ENCODE measurements at regions not wholly inside any gene's neighbourhood (a gene's known extent, or its start where the extent isn't known, plus 50 kb on each side); places are given as distances from the start of the nearest gene placed in this dataset.

DNA sequence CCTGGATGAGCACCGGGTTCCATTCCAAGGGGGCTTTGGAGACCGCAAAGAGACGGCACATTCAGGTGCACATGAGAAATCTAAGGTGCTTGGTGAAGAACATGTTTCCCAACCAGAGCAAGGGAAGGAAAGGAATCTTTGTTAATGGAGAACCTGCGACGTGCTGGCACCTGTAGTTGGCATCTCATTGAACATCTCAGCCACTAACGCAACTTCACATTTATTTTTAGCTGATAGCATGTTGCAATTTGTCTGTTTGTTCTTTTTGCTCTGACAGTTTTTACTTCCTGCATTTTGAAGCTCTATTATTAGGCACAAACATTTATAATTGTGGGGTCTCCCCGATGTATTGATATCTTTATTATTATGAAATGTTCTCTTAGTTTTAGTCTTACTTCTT, 316.7 kb downstream of the TCERG1L start:
- DNase-seq (ENCODE audit: low read depth in 2 of 2), result no peak

DNA sequence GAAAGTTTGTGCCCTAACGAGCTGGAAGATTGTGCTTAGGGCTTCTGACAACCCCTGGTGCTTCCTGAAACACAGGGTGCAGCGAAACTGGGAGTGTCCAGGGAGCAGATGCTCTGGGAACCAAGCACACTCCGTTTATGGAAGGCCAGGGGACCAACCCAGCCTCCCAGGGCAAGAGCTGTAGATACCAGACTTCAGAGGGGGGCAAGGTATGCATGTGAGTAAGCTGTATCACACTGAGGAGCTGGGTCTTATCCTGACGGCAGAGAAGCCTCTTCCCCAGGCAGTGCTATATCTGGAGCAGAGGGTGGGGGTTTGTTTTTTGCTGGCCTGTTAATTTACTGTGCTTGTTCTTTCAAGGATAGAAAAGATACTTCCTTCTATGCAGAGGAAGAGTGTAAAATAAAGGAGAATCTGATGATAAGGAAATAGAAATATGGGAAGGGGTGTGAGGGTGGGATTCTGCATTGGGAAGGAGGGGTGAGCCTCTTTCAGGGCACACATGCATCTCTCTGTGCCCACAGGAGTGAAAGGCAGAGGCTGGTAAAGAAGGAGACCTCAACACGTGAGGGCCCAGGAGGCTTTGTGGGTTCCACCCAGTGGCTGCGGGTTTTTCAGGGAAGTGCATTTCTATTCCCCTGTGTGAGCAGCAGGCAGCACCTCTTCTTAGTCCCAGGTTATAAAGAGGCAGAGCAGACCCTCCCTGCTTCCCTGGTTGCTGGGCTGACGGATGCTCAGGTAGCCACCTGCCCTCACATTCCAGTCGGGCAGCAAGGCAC, 314.1 kb downstream of the TCERG1L start:
- no peak for DNase-seq (ENCODE audit: low read depth in 2 of 2)

DNA sequence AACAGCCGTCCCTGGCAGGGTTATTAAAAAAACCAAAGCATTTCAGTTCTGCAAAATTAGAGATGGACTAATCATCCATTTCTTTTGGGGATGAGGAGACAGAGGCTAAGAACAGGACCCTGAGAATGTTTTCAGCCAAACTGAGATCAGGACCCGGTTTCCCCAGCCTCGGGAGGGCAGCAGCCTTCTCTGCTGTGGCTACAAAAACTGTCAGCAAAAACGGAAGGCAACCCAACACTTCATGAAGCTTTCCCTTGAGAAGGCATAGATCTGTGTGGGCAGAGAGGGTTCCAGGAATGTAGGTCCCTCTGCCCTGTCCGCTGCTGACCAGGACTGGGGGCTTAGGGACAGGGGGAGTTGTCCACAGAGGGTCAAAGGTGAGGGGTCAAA, 313.5 kb downstream of the TCERG1L start:
- DNase-seq (ENCODE audit: low read depth in 2 of 2), result no peak

DNA sequence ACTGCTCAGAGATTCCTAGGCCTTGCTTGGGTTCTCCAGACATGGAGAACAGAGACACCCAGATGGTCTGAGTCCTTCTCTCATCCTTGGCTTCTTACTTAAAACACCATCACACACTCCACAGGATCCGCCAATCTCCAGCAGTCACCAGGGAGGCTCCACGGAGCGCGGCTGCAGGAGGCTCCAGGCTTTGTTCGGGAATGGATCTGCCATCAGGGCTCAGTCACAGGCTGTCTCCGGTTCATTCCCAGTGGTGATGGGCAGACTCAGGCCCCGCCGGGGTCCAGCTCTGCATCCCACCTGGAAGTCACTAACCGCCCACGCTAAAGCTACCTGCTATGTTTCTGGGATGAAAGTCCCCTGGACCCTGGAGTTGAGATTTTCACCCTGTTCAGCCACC, 312.9 kb downstream of the TCERG1L start:
- no peak for DNase-seq (ENCODE audit: low read depth in 2 of 2)

DNA sequence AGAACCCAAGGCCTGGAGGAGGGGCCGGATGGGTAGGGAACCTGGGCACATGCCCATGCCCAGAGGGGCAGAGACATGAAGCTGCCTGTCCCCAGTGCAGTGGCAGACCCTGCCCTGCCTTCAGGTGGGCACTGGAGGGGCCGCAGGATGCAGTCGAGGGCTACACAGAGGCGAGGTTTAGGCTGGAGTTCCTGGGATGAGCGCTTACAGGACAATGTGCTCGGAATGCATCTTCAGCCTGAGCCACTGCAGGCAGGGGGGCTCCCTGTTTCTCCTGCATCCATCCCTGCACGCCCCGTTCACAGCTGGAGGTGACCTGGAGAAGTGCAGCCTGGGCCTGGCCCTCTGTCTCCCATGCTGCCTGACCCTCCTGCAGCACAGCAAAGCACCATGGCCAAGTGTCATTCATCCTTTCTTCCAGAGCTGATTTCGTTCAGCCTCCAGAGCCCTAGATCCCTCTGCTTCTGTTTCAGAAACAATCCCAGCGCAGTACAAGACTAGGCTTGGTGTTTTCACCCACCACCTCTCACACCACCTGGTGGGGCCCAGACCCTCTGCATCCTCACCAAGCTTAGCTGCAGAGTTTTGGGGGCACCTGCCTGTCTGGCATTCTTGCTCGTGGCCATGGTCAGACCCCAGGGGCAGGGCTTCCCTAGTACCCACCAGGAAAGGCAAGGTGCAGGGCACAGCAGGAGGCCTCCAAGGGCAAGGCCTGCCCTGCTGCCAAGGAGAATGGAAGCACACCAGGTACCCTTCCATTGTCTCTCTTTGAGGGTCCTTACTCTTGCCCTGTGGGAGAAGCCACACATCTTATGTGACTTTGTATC, 311.9 kb downstream of the TCERG1L start:
- no peak for DNase-seq (ENCODE audit: low read depth in 2 of 2)

DNA sequence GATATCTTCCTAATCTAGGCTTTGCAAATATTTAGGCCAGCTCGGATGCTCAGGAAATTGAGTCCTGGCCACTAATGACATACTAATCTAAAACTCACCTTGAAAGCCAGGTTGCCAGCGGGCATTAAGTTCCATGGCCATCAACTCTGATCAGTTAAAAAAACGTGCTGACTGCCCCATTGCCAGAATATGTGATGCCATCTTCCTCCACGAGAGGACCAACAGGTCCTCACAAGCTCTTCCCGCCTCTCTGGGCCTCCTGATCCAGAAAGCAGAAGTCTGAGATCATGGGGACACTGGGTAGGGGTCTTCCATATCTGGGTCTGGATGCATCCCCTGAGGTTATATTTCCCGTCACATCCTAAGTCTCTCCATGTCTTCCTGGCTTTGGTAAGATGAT, 311.3 kb downstream of the TCERG1L start:
- no peak for DNase-seq (ENCODE audit: low read depth in 2 of 2)

DNA sequence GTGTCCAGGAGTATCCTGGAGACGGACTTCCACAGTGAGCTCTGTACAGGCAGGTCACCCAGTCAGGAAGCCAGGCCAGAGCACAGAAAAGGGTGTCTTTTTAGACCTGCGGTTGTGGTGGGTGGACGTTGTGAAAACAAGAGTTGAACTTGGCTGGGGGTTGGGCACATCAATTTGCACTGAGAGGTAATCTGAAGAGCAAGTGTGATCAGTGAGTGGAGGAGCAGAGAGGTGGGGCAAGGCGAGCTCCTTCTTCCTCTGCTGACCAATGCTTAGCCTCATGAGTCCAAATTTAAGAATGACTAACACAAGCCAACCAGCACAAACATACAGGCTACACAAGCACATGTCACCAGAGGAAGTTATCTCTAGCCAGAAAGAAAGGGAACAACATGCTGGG, 310.8 kb downstream of the TCERG1L start:
- no peak for DNase-seq (ENCODE audit: low read depth in 2 of 2)

DNA sequence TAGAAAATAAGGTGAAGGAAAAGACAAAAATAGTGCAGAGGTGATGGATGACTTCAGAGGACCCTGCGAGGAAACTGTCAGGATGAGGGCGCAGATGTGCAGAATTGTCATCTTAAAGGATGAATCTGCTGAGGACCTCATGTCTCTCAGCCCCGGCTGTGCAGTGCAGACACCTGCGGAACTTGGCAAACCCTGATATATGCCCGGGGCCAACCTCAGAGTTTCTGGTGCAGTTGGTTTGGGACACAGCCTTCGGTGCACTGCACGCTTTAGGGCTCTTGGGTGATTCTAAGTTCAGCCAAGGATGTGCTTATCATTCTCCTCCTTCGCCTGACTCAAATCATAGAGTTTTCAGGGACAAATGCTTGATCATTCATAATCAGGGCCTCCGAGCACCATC, 310.1 kb downstream of the TCERG1L start:
- DNase-seq (ENCODE audit: low read depth in 2 of 2), result no peak

DNA sequence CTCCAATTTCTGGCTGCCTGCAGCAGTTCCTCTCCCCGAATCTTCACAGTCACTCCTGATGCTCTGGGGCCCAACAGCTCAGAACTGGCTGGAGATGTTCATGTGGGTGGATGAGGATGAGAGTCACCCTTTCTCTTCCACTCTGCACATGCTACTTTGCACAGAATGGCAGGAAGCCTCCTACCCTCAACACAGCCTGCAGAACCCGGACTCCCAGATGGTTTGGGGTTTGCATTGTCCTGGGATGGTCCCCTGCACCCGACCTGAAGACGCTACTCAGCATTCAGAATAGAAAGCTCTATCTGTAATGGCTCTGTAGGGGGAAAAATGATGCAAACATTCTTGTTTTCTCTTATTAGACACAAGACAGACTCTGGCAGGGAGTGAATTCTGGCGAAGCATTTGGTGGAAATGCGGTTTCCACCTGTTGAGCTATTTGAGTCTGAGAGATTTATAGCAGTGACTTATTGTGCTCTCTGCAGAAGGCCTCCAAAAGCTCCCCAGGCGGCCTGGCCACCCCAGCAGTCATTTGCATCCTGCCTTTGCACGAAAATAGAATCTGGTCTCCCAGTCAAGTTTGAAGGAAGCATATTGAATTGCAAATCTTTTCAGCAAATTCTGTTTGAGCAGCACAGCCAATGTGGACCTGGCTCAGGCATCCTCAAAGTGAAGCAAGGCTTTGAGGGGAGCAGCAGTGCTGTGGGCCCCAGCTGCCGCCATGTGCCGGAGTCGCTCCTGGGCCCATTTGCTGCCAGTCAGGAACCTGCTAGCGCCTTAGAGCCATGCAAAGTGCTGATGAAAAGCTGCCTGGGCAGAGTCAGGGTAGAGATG, 309.3 kb downstream of the TCERG1L start:
- DNase-seq (ENCODE audit: low read depth in 2 of 2), result no peak

DNA sequence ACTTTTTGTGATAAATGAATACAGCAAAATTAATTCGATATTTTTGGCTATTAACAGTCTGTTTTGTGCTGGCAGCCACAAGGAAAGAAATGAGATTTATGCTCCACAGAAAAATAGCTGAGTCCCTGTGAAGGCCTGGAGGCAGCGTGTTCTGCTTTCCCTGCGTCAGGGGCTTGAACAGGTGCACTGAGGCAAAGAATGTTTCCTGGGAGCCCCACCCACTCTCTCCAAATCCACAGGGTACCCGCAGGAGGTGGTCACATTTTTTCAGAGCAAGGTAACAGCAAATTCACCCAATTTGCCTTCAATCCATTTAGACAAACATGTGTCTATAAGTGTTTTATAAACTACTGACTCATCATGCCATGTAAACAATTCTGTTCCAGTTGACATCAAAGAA, 308.1 kb downstream of the TCERG1L start:
- DNase-seq (ENCODE audit: low read depth in 2 of 2), result no peak

DNA sequence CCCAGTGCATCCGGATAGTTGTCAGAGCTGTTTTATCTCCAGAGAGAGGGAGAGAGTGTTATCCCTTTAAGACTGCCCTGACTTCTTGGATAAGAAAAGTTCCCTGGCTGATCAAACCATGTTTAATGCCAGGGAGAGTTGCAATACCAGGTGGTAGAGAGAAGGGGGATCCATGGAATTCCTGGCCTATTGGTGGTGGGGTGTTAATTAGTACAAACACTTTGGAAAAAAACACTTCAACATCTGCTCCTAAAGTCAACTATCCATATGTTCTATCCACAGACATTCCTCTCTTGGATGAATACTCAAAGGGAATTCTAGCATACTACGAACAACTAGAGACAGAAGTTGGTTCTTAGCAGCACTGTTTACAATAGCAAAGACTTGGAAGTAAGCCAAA, 307.2 kb downstream of the TCERG1L start:
- no peak for DNase-seq (ENCODE audit: low read depth in 2 of 2)

DNA sequence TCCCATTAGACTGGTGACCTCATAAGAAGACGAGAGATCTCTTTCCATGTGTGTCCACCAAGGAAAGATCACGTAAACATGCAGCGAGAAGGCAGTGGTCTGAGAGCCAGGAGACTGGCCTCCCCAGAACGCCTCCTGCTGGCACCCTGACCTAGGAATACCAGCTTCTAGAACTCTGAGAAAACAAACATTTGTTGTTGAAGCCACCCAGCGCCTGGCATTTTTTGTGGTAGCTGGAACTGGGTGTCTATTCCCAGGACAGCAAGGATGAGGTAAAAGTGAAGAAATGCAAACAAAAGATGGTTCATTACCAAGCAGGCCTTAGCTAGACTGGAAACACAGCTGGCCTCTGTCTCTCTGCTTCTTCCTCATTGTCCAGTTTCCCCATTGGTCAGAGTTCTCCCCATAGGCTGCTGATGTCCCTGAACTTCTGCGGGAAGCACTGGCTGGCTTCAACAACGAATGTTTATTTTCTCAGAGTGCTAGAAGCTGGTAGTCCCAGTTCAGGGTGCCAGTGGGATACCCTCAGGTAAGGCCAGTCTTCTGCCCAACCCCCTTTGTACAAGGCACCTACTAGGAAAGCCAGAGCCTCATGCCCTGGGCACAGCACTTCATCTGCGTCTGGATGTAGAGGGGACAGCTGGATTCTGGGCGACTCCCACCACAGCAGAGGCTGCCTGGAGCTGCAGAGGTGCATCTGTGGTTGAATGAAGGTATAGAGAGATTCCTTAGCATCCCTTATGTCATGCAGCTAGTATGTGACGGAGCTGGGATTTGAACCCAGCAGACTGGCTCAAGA, 304.9 kb downstream of the TCERG1L start:
- no peak for DNase-seq (ENCODE audit: low read depth in 2 of 2)

DNA sequence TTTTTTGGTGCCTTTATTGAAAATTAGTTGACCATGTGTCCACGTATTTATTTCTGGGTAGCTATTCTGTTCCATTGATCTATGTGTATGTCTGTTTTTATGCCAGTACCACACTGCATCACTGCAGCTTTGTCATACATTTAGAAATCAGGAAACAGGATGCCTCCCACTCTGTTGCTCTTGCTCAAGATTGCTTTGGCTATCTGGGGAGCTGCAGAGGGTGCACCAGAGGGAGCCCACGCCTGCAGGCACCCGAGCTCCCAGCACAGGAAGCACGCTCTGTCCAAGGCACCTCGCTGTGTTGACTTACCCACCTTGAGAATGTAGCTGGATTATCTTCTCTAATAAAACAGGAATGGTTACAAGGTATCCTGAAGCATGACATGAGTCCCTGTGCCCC, 301.7 kb downstream of the TCERG1L start:
- no peak for DNase-seq (ENCODE audit: low read depth in 2 of 2)

DNA sequence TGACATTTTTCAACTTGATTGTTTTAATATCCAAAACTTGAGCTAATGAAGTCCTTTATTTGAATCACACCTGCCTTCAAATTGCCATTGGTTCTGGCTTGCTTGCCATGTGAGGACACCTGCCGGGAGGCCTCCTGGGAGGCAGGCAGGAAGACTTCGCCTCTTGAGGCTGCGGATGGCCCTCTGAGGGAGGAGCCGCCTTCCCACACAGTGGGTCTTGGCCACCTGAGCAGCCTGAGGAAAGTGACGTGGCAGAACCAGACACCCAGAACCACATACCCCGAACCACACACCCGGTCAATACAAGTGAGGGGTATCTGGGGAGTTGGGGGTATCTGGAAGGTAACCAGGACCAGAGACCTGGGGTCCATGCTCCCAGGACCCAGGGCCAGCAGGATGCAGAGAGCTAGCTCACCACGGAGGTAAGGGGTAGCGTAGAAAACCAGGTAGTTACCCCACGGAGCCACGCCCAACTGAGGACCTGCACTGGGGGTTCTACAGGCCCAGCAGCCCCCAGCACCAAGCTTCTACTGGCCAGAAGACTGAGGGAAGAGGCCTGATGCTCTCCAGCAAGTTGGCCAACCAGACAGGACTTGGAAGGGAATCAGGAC, 300.5 kb downstream of the TCERG1L start:
- DNase-seq (ENCODE audit: low read depth in 2 of 2), result no peak

DNA sequence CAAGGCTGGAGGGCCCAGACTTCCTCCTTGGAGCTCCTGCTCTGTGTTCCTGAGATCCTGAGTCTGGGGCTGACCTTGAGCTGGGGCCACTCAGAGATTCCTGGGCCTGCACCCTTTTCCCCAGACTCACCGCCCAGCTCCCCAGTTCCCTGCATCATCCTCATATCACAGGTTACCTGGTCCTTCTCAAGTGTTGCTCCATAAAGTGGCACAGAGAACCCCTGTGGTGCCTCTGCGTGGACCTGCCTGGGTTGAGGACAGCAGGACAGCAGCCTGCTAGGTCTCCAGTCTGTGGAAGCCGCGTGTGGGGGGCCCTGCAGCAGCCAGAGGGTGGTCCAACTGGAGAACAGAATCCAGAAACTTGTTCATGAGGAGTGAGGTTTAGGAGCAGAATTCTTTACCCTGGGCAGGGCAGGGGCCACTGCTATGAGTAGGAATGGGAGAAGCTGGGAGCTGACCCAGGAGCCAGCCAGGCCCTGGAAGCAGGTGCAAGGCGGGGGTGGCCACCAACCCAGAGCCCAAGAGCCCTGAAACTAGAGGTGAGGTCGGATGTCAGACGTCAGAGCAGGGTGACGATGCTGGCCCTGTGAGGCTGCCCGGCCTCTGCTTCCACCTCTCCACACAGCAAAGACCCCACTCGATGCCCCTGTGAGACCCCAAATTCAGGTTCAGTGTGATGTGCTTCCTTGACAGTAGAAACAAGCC, 299.4 kb downstream of the TCERG1L start:
- DNase-seq (ENCODE audit: low read depth in 2 of 2), result no peak

DNA sequence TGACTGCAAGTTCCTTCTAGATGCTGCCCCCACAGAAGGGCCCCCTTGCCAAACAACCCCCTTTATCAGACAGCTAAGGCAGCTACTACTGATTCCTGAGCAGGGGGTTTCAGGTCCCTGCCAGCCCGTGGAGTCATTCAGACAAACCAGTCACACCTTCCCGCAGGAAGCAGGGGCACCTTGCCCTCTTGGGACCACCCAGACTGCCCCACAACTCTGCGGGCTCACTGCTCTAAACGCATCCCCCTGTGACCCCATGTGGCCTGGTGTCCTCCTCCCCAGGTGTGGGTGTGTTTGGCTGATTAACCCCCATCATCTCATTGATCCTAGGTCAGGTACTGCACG, 298.9 kb downstream of the TCERG1L start:
- DNase-seq (ENCODE audit: low read depth in 2 of 2), result no peak

DNA sequence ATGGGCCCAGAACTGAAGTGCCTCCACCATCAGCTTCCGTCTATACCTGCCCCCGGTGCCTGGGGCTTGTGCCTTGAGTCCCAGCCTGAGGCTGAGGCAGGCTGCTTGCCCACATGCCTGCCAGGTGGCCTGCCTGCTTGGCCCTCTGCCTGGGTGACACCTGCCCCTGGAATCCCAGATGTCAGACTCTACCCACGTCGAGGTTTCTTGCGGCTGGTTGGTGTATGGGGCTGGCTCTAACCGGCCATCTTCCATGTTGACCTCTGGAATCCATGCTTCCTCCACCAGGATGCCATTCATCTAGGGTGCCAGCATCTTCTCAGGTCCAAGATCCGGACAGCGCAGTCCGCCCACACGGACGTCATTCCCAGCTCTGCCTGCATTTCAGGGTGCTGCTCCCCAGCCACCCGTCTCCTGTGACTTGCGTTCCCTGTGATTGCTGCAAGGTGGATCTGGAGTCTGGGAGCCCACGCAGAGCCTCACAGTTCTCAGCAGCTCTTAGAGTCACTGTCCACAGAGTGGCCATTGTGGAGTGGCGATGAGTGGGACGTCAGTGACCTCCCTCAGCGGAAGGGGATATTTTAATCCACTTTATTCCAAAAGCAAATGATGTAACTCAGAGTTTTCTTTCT, 298.1 kb downstream of the TCERG1L start:
- DNase-seq (ENCODE audit: low read depth in 2 of 2), result no peak

DNA sequence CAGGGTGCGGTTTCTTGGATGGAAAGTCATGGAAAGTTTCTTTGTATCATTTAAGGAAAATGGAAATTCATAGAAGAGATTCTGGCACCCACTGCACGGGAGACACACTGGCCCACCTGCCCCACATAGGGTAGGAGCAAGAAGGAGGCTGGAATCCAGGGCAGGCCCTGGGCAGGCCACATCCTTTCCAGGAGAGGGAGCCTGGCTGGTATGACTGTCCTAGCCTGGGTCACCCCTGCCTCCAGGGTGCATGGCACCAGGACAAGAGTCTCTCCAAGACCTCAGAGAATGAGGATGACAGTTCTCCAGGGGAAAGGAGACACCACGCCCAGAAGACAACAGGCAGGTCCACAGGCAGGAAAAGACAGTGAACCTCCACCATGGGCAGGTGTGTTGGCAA, 297.2 kb downstream of the TCERG1L start:
- no peak for DNase-seq (ENCODE audit: low read depth in 2 of 2)

DNA sequence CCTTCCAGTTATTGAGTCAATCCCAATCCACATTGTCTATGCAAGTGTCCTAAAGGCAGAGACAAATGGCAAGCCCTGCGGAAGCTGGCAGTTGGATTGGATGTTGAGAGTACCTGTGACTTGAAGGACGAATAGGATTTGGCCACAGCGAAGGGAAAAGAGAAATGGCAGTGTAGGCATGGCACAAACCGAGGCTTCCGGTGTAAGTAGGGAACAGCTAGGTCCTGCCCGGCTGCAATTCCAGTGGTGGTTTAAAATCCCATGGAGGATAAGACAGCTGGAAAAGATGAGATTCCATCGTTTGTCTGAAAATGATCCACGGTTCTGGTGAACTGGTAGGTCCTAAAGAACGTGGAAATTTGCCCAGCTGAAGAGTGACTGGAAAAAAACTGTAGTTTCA, 296.2 kb downstream of the TCERG1L start:
- DNase-seq (ENCODE audit: low read depth in 2 of 2), result no peak

DNA sequence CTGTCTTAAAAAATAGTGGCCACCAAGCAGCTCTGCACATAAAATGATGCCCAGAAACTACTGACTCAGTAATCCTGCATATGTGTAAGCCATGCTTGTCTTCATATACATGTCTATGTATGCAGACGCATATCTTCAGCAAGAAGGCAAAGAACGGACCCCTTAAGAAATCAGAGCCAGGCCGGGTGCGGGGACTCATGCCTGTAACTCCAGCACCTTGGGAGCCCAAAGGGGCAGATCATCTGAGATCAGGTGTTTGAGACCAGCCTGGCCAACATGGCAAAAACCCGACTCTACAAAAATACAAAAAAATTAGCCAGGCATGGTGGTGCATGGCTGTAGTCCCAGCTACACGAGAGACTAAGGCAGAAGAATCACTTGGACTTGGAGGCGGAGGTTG, 295.0 kb downstream of the TCERG1L start:
- no peak for DNase-seq (ENCODE audit: low read depth in 2 of 2)

Measured in stimulated activated CD4-positive, alpha-beta T cell treated with anti-CD3 and anti-CD28 coated beads, Interleukin-4, amount 100 ng/mL, for 48 hours (primary cell).